Transverse colon (tissue), 4 donors: ENCODE measurements at regions not wholly inside any gene's neighbourhood (a gene's known extent, or its start where the extent isn't known, plus 50 kb on each side); places are given as distances from the start of the nearest gene placed in this dataset.

ENCODE experiments used
- DNase-seq: peaks from one replicate; pipeline ENCODE4 v3.0.0-alpha.2; 2019
- H3K27ac ChIP-seq, 4 donors: fragments of 200-600 bp; sonication (generic); 2 replicates each; pipeline ENCODE4 v1.5.1; 2016 to 2018; ENCODE audit warnings: inconsistent platforms in 4 of 4
- H3K27me3 ChIP-seq: fragments of 200-600 bp; sonication (generic); 2 replicates; pipeline ENCODE4 v1.5.1; 2017; ENCODE audit warnings: inconsistent platforms
- H3K36me3 ChIP-seq, 4 donors: fragments of 200-600 bp; sonication (generic); 2 replicates each; pipeline ENCODE4 v1.5.1; 2017 to 2019; ENCODE audit warnings: inconsistent platforms in 4 of 4
- H3K4me1 ChIP-seq, 4 donors: fragments of 200-600 bp; sonication (generic); 2 replicates each; pipeline ENCODE4 v1.5.1; 2017 to 2020; ENCODE audit warnings: inconsistent platforms in 4 of 4
- H3K4me3 ChIP-seq, 4 donors: fragments of 200-600 bp; sonication (generic); 1 replicate in 1 of 4; 2 replicates in 3 of 4; pipeline versions ENCODE4 v1.5.1 to v1.6.1; 2017 to 2019; ENCODE audit warnings: inconsistent platforms in 4 of 4
- H3K9me3 ChIP-seq, 2 donors: fragments of 200-600 bp; sonication (generic); 2 replicates each; pipeline ENCODE4 v1.5.1; 2017 to 2019; ENCODE audit warnings: inconsistent platforms in 2 of 2
- CTCF ChIP-seq, 5 experiments: fragments of 200-600 bp in 3 of 5; fragments of 450-650 bp in 2 of 5; sonication (generic) in 3 of 5; IDR thresholded peaks; 1 replicate in 2 of 5; 2 replicates in 3 of 5; pipeline ENCODE4 v1.5.1; 2016 to 2017; ENCODE audit warnings: antibody characterized with exemption in 5 of 5, inconsistent platforms in 3 of 5, mild to moderate bottlenecking in 2 of 5, moderate library complexity in 1 of 5
- EP300 ChIP-seq: sonication (generic); formaldehyde crosslinking; IDR thresholded peaks from one replicate; pipeline ENCODE4 v1.6.1; 2017; ENCODE audit warnings: antibody characterized with exemption, low read depth
- POLR2A ChIP-seq: fragments of 450-650 bp; IDR thresholded peaks from one replicate; pipeline ENCODE4 v1.6.1; 2016; ENCODE audit warnings: antibody characterized with exemption, mild to moderate bottlenecking, moderate library complexity
- POLR2AphosphoS5 ChIP-seq, 3 donors: sonication (generic); formaldehyde crosslinking; IDR thresholded peaks; one replicate each; pipeline ENCODE4 v1.6.1; 2016; ENCODE audit warnings: antibody characterized with exemption in 3 of 3
- WGBS, 2 donors: methylation state at CpG; one replicate each; pipeline ENCODE4 v1.1.5; 2018; ENCODE audit warnings: low coverage in 1 of 2; 5-methylcytosine and 5-hydroxymethylcytosine counted together
- in situ Hi-C, 4 donors: fragments of 200-750 bp; cut with MboI; loops; one replicate each; pipeline versions ENCODE4 v1.15.0 to v1.15.1; 2017; ENCODE audit warnings: low sequenced_read_pairs in 3 of 4, low pct_ligation_motif_present in 1 of 4, low pct_unique_long_range_greater_than_20kb in 1 of 4
- intact Hi-C: fragments of 100-400 bp; cut with DNase I; formaldehyde crosslinking; loops from one replicate; pipeline ENCODE4 v1.15.1; 2023; ENCODE audit warnings: low total_unique reads

GRCh38 chr6:9009931-9010330 is 574.6 kb upstream of the SLC35B3 start:
- Histone ChIP-seq H3K4me1 (no peaks in the 10 kb centered on the region), H3K27ac (no peak overlapping the region), H3K27me3 (no peaks in the 10 kb centered on the region), H3K36me3 (no peaks in the 10 kb centered on the region), H3K9me3 (no peaks in the 10 kb centered on the region), H3K4me3 (no peak overlapping the region)
- 30 to 53% methylated on average over 2 to 6 of the region's 6 CpGs for WGBS, 2 donors
- in situ Hi-C loops (no loop called here), intact Hi-C loops (no loop called here)
- TF ChIP-seq POLR2A (no peak), EP300 (no peak)
- no peak for DNase-seq

GRCh38 chr6:9007027-9007426 is 571.7 kb upstream of the SLC35B3 start:
- WGBS, 2 donors = 85% methylated on average over 5 of the region's 5 CpGs; no CpG with 5 or more reads in 1 of the 2 donors
- Histone ChIP-seq H3K36me3 (no peaks in the 10 kb centered on the region), H3K4me1 (no peaks in the 10 kb centered on the region), H3K9me3 (no peaks in the 10 kb centered on the region), H3K27ac (no peak overlapping the region), H3K27me3 (no peaks in the 10 kb centered on the region), H3K4me3 (no peak overlapping the region)
- no peak for DNase-seq
- no peak for TF ChIP-seq POLR2A
- no peak for TF ChIP-seq EP300
- intact Hi-C loops = no loop called here
- in situ Hi-C loops = no loop called here

GRCh38 chr6:9002833-9003232 is 567.5 kb upstream of the SLC35B3 start:
- DNase-seq = no peak
- in situ Hi-C loops = no loop called here
- H3K27me3 ChIP-seq = peaks cover 9% of the 10 kb centered on the region
- no peak overlapping the region for H3K4me3 ChIP-seq
- intact Hi-C loops = no loop called here
- TF ChIP-seq POLR2AphosphoS5 (IDR thresholded peaks at IDR 0.05) (no peak), CTCF (IDR thresholded peaks at IDR 0.05) (no peak)
- no peaks in the 10 kb centered on the region for H3K36me3 ChIP-seq
- H3K27ac ChIP-seq = no peak overlapping the region
- no peaks in the 10 kb centered on the region for H3K9me3 ChIP-seq
- H3K4me1 ChIP-seq = no peaks in the 10 kb centered on the region
- 34 to 44% methylated on average over 5 to 6 of the region's 6 CpGs for WGBS, 2 donors

GRCh38 chr6:8995156-8995555 is 559.8 kb upstream of the SLC35B3 start:
- Histone ChIP-seq H3K27ac (no peak overlapping the region), H3K36me3 (no peaks in the 10 kb centered on the region), H3K9me3 (no peaks in the 10 kb centered on the region), H3K27me3 (peaks cover 9% of the 10 kb centered on the region), H3K4me1 (peaks cover 0 to 14% (median 6%) of the 10 kb centered on the region in 4 donors), H3K4me3 (no peak overlapping the region)
- 53 to 72% methylated on average over 1 of the region's 1 CpG for WGBS, 2 donors
- intact Hi-C loops (no loop called here), in situ Hi-C loops (loop anchor here in 2 of 4 donors (25.0 kb wide), 2 partner anchors 417 to 1442 kb away; no protein-coding TSS in a partner anchor)
- no peak for DNase-seq
- TF ChIP-seq POLR2A (no peak), EP300 (no peak), CTCF (IDR thresholded peaks at IDR 0.05) (no peak), POLR2AphosphoS5 (IDR thresholded peaks at IDR 0.05) (no peak)

- no peaks in the 10 kb centered on the region for H3K36me3 ChIP-seq
- TF ChIP-seq EP300 = no peak
- WGBS, 2 donors = 44 to 55% methylated on average over 3 of the region's 3 CpGs
- intact Hi-C loops = no loop called here
- DNase-seq = no peak
- H3K27ac ChIP-seq = no peak overlapping the region
- in situ Hi-C loops = loop anchor here in 2 of 4 donors (25.0 kb wide), 2 partner anchors 419 to 1444 kb away; no protein-coding TSS in a partner anchor
- no peaks in the 10 kb centered on the region for H3K9me3 ChIP-seq
- H3K27me3 ChIP-seq = peaks cover 3% of the 10 kb centered on the region
- peaks cover 0 to 14% (median 6%) of the 10 kb centered on the region in 4 donors for H3K4me1 ChIP-seq
- no peak overlapping the region for H3K4me3 ChIP-seq
Observed at GRCh38 chr6:8993111-8993510, 557.8 kb upstream of the SLC35B3 start.

- Histone ChIP-seq H3K4me1 (peaks cover 0 to 14% (median 6%) of the 10 kb centered on the region in 4 donors), H3K4me3 (no peak overlapping the region), H3K36me3 (no peaks in the 10 kb centered on the region), H3K27ac (no peak overlapping the region), H3K27me3 (no peaks in the 10 kb centered on the region), H3K9me3 (no peaks in the 10 kb centered on the region)
- intact Hi-C loops = loop anchor here (1.0 kb wide), 1 partner anchor 17 kb away; no protein-coding TSS in a partner anchor
- in situ Hi-C loops = loop anchor here in 2 of 4 donors (25.0 kb wide), 2 partner anchors 420 to 1445 kb away; no protein-coding TSS in a partner anchor
- TF ChIP-seq CTCF (IDR thresholded peaks at IDR 0.05) = no peak
- no peak for TF ChIP-seq POLR2AphosphoS5 (IDR thresholded peaks at IDR 0.05)
- TF ChIP-seq EP300 = no peak
- TF ChIP-seq POLR2A = no peak
- WGBS, 2 donors = 29 to 31% methylated on average over 3 of the region's 3 CpGs
- DNase-seq = no peak
Observed at GRCh38 chr6:8991844-8992243, 556.5 kb upstream of the SLC35B3 start.
